A549 (cell line): ENCODE measurements at regions not wholly inside any gene's neighbourhood (a gene's known extent, or its start where the extent isn't known, plus 50 kb on each side); places are given as distances from the start of the nearest gene placed in this dataset.

Experiments used
- ATAC-seq, 2 experiments: fragments of 200-7000 bp in 1 of 2; fragments of >200 bp in 1 of 2; cut with Nextera tagmentation in 1 of 2; cut with Tn5 transposase in 1 of 2; 3 replicates each; pipeline versions ENCODE4 v1.8.0 to v1.9.1; 2018 to 2020; ENCODE audit warnings: mild to moderate bottlenecking in 1 of 2, moderate library complexity in 1 of 2
- CTCF ChIA-PET: fragments of 300-600 bp; sonication (Branson Sonifier 250); formaldehyde crosslinking; extraction: SDS; loops from one replicate; lab custom pipeline; 2021; ENCODE audit warnings: antibody characterized with exemption, inconsistent platforms; lab: Yijun Ruan, JAX
- POLR2A ChIA-PET: fragments of 350-600 bp; formaldehyde crosslinking; extraction: SDS; loops from one replicate; lab custom pipeline; 2021; ENCODE audit warnings: antibody characterized with exemption, inconsistent platforms; lab: Yijun Ruan, JAX
- DNase-seq, 2 experiments: peaks; one replicate each; pipeline versions ENCODE4 v3.0.0 to v3.0.0-alpha.2; 2011 to 2016; ENCODE audit warnings: low read depth in 1 of 2, low spot score in 1 of 2
- FAIRE-seq: peaks from 2 replicates; lab custom pipeline; 2011; peaks lifted over from hg19 to GRCh38; lab: Jason Lieb, UNC
- H3K27ac ChIP-seq, 2 experiments: fragments of >200 bp; sonication (Bioruptor Twin); formaldehyde crosslinking; 3 replicates each; pipeline ENCODE4 v1.5.1; 2016 to 2017
- H3K4me1 ChIP-seq: fragments of >200 bp; sonication (Bioruptor Twin); formaldehyde crosslinking; 3 replicates; pipeline ENCODE4 v1.6.1; 2016
- H3K4me2 ChIP-seq: fragments of >200 bp; sonication (Bioruptor Twin); formaldehyde crosslinking; 3 replicates; pipeline ENCODE4 v1.6.1; 2016
- H3K4me3 ChIP-seq: fragments of >200 bp; sonication (Bioruptor Twin); formaldehyde crosslinking; 3 replicates; pipeline ENCODE4 v1.5.1; 2016
- H3K9me3 ChIP-seq: fragments of >200 bp; sonication (Bioruptor Twin); formaldehyde crosslinking; 3 replicates; pipeline ENCODE4 v1.6.1; 2016
- CHD2 ChIP-seq: fragments of 150-350 bp; IDR thresholded peaks from 2 replicates; pipeline ENCODE4 v1.6.1; 2014; ENCODE audit warnings: low read length; ENCODE audit not compliant: partially characterized antibody
- HDAC2 ChIP-seq: fragments of 200-600 bp; sonication (generic); IDR thresholded peaks from 2 replicates; pipeline ENCODE4 v1.6.1; 2016
- HOXB5 ChIP-seq: fragments of 250-450 bp; sonication (Bioruptor Pico); IDR thresholded peaks from 2 replicates; pipeline ENCODE4 v1.5.0; 2020; ENCODE audit warnings: mild to moderate bottlenecking, moderate library complexity
- KDM1A ChIP-seq: fragments of 200-600 bp; sonication (generic); IDR thresholded peaks from 2 replicates; pipeline ENCODE4 v1.6.1; 2016; ENCODE audit warnings: low read depth, mild to moderate bottlenecking
- MAZ ChIP-seq: fragments of 150-350 bp; IDR thresholded peaks from 2 replicates; pipeline ENCODE4 v1.6.1; 2014; ENCODE audit warnings: antibody characterized with exemption, low read depth, low read length, borderline replicate concordance
- MYC ChIP-seq: IDR thresholded peaks from 2 replicates; pipeline ENCODE4 v1.6.1; 2012; ENCODE audit warnings: mild to moderate bottlenecking, inconsistent platforms, low read length, improper control_type of control experiment, borderline replicate concordance
- NFE2L2 ChIP-seq: fragments of 150-350 bp; conservative IDR thresholded peaks from 2 replicates; pipeline ENCODE4 v1.6.1; 2014; ENCODE audit warnings: low read length
- RNF2 ChIP-seq: fragments of 200-600 bp; sonication (generic); IDR thresholded peaks from 2 replicates; pipeline ENCODE4 v1.6.1; 2016; ENCODE audit warnings: low read depth, mild to moderate bottlenecking, antibody characterized with exemption, moderate library complexity, borderline replicate concordance
- TFCP2L1 ChIP-seq: fragments of 250-450 bp; sonication (Bioruptor Pico); IDR thresholded peaks from 2 replicates; pipeline ENCODE4 v1.5.0; 2021; ENCODE audit warnings: mild to moderate bottlenecking
- ZC3H11A ChIP-seq: fragments of 450-650 bp; IDR thresholded peaks from 2 replicates; pipeline ENCODE4 v1.6.1; 2014; ENCODE audit warnings: antibody characterized with exemption, mild to moderate bottlenecking
- WGBS: methylation state at CpG from one replicate; pipeline ENCODE4 v1.1.6; 2017; ENCODE audit errors: missing lambda C conversion rate; 5-methylcytosine and 5-hydroxymethylcytosine counted together
- TF ChIP-seq, protein P1 (sequence below): fragments of 200-600 bp; sonication (generic); IDR thresholded peaks from 2 replicates; pipeline ENCODE4 v1.6.1; 2016; ENCODE audit warnings: antibody characterized with exemption, mild to moderate bottlenecking, moderate library complexity
- TF ChIP-seq, protein P2 (sequence below): fragments of 250-450 bp; sonication (Bioruptor Pico); IDR thresholded peaks from 2 replicates; pipeline ENCODE4 v1.5.0; 2021; ENCODE audit warnings: mild to moderate bottlenecking, moderate library complexity, borderline replicate concordance
- TF ChIP-seq, protein P3 (sequence below): fragments of >200 bp; sonication (Bioruptor Twin); formaldehyde crosslinking; IDR thresholded peaks from 2 replicates; pipeline ENCODE4 v1.6.1; 2016
- TF ChIP-seq, protein P4 (sequence below): fragments of 250-450 bp; sonication (Bioruptor Pico); IDR thresholded peaks from 2 replicates; pipeline ENCODE4 v1.5.0; 2020; ENCODE audit warnings: low read depth, mild to moderate bottlenecking, moderate library complexity

DNA sequence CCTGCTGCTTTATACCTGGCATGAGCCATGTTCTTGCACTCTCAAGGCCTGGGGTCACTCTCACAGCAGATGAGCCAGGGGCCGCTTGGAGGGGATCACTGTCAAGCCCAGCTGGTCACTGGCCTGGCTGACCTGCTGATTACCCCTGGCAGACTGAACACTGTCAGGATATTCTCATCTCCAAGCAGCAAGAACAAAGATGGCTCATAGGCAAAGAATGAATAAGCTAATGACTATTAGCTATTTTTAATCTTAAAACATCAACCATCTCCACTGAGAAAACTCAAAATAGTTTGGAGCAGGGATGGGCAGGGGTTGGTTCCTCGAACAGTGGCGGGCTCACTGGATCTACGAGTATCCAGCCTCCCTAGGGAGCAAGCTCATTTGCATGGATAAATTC lies 64.4 kb upstream of the ACAN start:
- no peak for FAIRE-seq
- WGBS: 2% methylated on average over 4 of the region's 4 CpGs

DNA sequence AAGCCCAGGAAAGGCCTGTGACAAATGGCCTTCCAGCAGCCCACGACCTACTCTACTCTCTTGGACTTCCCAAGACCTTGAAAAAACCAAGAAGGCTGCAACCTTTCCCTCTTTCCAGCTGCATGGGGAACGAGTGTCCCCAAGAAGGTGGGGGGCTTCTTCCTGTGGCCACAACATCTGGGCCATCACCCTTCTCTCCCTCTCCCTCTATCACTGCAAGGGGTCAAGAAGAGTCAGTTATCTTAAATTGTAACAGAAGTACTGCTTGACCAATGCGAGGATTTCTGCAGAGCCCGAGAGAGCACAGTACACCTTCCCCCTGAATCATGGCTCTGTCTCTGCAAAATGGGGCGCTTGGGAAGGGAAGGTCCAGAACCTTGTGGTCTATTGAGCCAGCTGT lies 63.7 kb upstream of the ACAN start:
- CTCF ChIA-PET: interaction anchor here (1.1 to 1.2 kb wide), 2 partner anchors 12 to 13 kb away, joined by 4 read pairs; no protein-coding TSS in a partner anchor
- FAIRE-seq: no peak
- Histone ChIP-seq H3K4me1 (no peaks in the 10 kb centered on the region), H3K4me2 (no peak overlapping the region), H3K27ac (no peak overlapping the region), H3K9me3 (0 out of 3 replicates have a peak, but pooled peaks cover 4% of the 10 kb centered on the region), H3K4me3 (no peak overlapping the region)
- 24% methylated on average over 5 of the region's 5 CpGs for WGBS
- POLR2A ChIA-PET: no interaction called here
- no peak for TF ChIP-seq HOXB5
- no peak for TF ChIP-seq RNF2
- TF ChIP-seq ZC3H11A: no peak
- TF ChIP-seq, protein P1, sequence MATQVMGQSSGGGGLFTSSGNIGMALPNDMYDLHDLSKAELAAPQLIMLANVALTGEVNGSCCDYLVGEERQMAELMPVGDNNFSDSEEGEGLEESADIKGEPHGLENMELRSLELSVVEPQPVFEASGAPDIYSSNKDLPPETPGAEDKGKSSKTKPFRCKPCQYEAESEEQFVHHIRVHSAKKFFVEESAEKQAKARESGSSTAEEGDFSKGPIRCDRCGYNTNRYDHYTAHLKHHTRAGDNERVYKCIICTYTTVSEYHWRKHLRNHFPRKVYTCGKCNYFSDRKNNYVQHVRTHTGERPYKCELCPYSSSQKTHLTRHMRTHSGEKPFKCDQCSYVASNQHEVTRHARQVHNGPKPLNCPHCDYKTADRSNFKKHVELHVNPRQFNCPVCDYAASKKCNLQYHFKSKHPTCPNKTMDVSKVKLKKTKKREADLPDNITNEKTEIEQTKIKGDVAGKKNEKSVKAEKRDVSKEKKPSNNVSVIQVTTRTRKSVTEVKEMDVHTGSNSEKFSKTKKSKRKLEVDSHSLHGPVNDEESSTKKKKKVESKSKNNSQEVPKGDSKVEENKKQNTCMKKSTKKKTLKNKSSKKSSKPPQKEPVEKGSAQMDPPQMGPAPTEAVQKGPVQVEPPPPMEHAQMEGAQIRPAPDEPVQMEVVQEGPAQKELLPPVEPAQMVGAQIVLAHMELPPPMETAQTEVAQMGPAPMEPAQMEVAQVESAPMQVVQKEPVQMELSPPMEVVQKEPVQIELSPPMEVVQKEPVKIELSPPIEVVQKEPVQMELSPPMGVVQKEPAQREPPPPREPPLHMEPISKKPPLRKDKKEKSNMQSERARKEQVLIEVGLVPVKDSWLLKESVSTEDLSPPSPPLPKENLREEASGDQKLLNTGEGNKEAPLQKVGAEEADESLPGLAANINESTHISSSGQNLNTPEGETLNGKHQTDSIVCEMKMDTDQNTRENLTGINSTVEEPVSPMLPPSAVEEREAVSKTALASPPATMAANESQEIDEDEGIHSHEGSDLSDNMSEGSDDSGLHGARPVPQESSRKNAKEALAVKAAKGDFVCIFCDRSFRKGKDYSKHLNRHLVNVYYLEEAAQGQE: no peak
- TF ChIP-seq, protein P2, sequence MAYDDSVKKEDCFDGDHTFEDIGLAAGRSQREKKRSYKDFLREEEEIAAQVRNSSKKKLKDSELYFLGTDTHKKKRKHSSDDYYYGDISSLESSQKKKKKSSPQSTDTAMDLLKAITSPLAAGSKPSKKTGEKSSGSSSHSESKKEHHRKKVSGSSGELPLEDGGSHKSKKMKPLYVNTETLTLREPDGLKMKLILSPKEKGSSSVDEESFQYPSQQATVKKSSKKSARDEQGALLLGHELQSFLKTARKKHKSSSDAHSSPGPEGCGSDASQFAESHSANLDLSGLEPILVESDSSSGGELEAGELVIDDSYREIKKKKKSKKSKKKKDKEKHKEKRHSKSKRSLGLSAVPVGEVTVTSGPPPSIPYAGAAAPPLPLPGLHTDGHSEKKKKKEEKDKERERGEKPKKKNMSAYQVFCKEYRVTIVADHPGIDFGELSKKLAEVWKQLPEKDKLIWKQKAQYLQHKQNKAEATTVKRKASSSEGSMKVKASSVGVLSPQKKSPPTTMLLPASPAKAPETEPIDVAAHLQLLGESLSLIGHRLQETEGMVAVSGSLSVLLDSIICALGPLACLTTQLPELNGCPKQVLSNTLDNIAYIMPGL (CRISPR knock-in tag): no peak
- DNase-seq: no peak
- no peak for ATAC-seq

More for the DNA sequence above, 64.4 kb upstream of the ACAN start:
- Histone ChIP-seq H3K4me2 (no peak overlapping the region), H3K4me1 (no peaks in the 10 kb centered on the region), H3K9me3 (peaks cover 6% of the 10 kb centered on the region; the same call in 1 of the 3 replicates), H3K4me3 (no peak overlapping the region), H3K27ac (no peak overlapping the region)
- ATAC-seq: no peak
- CTCF ChIA-PET: interaction anchor here (1.1 to 1.2 kb wide), 3 partner anchors 9 to 14 kb away, joined by 4 read pairs; no protein-coding TSS in a partner anchor
- POLR2A ChIA-PET: no interaction called here
- no peak for DNase-seq
- TF ChIP-seq KDM1A (no peak), NFE2L2 (no peak), HDAC2 (no peak), TFCP2L1 (no peak), MYC (no peak), CHD2 (no peak), MAZ (no peak)
- TF ChIP-seq, protein P2 (CRISPR knock-in tag): no peak
- TF ChIP-seq, protein P3, sequence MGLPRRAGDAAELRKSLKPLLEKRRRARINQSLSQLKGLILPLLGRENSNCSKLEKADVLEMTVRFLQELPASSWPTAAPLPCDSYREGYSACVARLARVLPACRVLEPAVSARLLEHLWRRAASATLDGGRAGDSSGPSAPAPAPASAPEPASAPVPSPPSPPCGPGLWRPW: no peak
- TF ChIP-seq, protein P1: no peak
- TF ChIP-seq, protein P4, sequence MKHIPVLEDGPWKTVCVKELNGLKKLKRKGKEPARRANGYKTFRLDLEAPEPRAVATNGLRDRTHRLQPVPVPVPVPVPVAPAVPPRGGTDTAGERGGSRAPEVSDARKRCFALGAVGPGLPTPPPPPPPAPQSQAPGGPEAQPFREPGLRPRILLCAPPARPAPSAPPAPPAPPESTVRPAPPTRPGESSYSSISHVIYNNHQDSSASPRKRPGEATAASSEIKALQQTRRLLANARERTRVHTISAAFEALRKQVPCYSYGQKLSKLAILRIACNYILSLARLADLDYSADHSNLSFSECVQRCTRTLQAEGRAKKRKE: no peak
